ENCODE measurements at regions not wholly inside any gene's neighbourhood (a gene's known extent, or its start where the extent isn't known, plus 50 kb on each side); places are given as distances from the start of the nearest gene placed in this dataset.

- TF ChIP-seq SIN3A (conservative IDR thresholded peaks at IDR 0.05 in 1 of 2, IDR thresholded peaks at IDR 0.05 in 1 of 2; ENCODE audit: low read depth in 1 of 2, low read length in 2 of 2) = no peak
Observed at GRCh38 chr9:87193925-87194868, 246.9 kb upstream of the GAS1 start (continued).
